Lower leg skin (tissue), 4 donors: ENCODE measurements at regions not wholly inside any gene's neighbourhood (a gene's known extent, or its start where the extent isn't known, plus 50 kb on each side); places are given as distances from the start of the nearest gene placed in this dataset.

ENCODE experiments used
- DNase-seq, 2 donors: peaks; one replicate each; pipeline ENCODE4 v3.0.0-alpha.2; 2019; ENCODE audit warnings: low spot score in 2 of 2
- H3K4me3 ChIP-seq: fragments of 200-600 bp; sonication (generic); 2 replicates; pipeline ENCODE4 v1.5.1; 2017; ENCODE audit warnings: mild to moderate bottlenecking, low read depth; ENCODE audit not compliant: poor library complexity, severe bottlenecking
- POLR2A ChIP-seq, 2 donors: fragments of 450-650 bp; IDR thresholded peaks; one replicate each; pipeline ENCODE4 v1.6.1; 2016 to 2017; ENCODE audit warnings: antibody characterized with exemption in 2 of 2, mild to moderate bottlenecking in 1 of 2, moderate library complexity in 1 of 2
- WGBS, 2 donors: methylation state at CpG; one replicate each; pipeline ENCODE4 v1.1.5; 2018; 5-methylcytosine and 5-hydroxymethylcytosine counted together
- intact Hi-C: fragments of 100-400 bp; cut with DNase I; formaldehyde crosslinking; loops from one replicate; pipeline ENCODE4 v1.15.0; 2023; ENCODE audit warnings: low total_unique reads
- TF ChIP-seq, protein P1 (sequence below), 3 donors: fragments of 450-650 bp; IDR thresholded peaks; one replicate each; pipeline ENCODE4 v1.5.1; 2016; ENCODE audit warnings: antibody characterized with exemption in 3 of 3, mild to moderate bottlenecking in 3 of 3, moderate library complexity in 2 of 3

DNA sequence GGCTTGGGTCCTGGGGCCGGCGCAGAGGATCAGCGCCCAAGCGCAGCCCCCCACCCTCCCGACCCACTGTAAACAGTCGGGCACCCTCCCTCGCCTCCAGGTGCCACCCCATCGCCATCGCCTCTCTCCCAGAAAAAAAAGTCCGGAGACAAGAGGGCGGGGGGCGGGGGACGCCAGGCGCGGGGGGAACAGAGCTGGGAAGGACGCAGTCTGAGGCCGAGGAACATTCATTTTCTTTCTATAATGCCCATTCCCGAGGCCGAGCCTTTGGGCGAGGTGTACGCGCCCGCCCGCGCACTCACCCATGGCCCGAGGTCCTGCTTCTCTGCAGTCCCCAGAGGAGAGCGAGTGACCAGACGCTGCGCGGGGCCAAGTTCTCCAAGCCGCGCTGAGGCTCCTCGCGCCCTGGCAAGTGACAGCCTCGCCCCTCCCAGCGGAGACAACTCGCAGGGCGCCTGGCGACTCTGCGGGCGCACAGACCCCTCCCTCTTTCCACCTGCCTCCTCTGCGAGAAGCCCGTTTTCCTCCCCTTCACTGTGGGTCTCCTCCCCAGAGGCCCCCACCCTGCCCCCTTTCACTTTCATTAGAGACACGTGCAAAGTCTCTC, 63.5 kb upstream of the WDR17 start:
- intact Hi-C loops = no loop called here
- TF ChIP-seq POLR2A (IDR thresholded peaks at IDR 0.05) = no peak
- TF ChIP-seq, protein P1, sequence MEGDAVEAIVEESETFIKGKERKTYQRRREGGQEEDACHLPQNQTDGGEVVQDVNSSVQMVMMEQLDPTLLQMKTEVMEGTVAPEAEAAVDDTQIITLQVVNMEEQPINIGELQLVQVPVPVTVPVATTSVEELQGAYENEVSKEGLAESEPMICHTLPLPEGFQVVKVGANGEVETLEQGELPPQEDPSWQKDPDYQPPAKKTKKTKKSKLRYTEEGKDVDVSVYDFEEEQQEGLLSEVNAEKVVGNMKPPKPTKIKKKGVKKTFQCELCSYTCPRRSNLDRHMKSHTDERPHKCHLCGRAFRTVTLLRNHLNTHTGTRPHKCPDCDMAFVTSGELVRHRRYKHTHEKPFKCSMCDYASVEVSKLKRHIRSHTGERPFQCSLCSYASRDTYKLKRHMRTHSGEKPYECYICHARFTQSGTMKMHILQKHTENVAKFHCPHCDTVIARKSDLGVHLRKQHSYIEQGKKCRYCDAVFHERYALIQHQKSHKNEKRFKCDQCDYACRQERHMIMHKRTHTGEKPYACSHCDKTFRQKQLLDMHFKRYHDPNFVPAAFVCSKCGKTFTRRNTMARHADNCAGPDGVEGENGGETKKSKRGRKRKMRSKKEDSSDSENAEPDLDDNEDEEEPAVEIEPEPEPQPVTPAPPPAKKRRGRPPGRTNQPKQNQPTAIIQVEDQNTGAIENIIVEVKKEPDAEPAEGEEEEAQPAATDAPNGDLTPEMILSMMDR (IDR thresholded peaks at IDR 0.05) = no peak
- peak overlapping the region; percentile 5 for H3K4me3 ChIP-seq
- 1% methylated on average over 32 to 44 of the region's 44 CpGs for WGBS, 2 donors
- DNase-seq = peak in 1 of 2 donors; percentile 83

DNA sequence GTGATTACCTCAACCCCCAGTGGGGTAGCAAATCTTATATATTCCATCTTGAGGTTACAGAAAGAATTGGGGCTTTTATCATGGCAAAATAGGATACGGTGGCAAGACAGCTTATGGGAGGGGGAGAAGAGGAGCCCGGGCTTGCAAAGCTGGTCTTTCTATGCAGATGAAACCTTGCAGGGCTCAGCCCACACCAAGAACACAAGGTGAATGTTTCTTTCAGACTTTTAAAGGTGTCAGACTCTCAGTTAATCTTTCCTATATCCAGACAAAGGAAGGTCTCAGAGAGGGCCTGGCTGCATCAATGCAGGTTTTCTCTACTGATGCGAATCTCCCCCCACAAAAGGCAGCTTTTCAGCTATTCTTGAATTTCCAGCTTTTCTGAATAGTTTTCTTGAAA, 59.9 kb upstream of the WDR17 start:
- no peak for TF ChIP-seq POLR2A (IDR thresholded peaks at IDR 0.05)
- TF ChIP-seq, protein P1 (IDR thresholded peaks at IDR 0.05) = no peak
- 66% methylated on average over 3 of the region's 3 CpGs for WGBS, 2 donors
- DNase-seq = no peak
- H3K4me3 ChIP-seq = no peak overlapping the region
- intact Hi-C loops = no loop called here

DNA sequence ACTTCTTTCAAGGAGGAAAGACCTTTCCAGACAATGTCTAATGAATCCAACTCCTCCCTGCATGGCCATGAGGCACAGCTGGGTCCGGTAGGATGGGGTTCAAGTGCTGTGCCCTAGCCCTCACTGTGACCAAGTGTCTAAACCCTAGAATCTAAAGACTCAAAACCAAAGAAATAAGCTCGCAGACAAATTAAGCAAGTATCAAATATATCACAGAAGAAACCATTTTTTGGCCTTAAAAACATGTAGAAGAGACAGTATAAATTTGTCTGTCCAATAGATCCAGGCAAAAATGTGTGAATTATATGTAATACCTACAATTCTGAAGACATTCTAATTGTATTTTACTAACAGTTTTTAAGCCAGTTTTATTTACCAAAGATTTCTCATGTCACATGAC, 56.4 kb upstream of the WDR17 start:
- WGBS, 2 donors = 82% methylated on average over 2 of the region's 2 CpGs

DNA sequence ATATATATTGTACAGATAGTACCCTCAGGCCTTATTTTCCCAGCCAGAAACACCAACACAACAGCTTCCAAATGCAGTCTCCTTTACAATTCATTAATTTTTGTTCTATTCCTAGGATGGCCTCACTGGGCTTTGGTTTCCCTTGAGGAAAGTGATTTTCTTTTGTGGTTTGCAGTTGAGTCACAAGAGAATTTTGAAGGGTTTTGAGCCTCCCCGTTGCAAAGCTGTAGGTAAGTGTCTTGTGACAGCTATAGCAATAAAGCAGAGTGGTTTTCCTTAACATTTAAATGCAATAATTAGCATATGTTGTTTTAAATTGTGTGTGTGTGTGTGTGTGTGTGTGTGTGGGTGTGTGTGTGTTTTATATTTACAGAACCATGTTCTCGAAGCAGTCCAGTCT, 54.1 kb upstream of the WDR17 start:
- intact Hi-C loops = no loop called here
- DNase-seq = no peak

More for the DNA sequence above, 56.4 kb upstream of the WDR17 start:
- intact Hi-C loops = no loop called here
- no peak overlapping the region for H3K4me3 ChIP-seq
- DNase-seq = no peak
- TF ChIP-seq, protein P1 (IDR thresholded peaks at IDR 0.05) = no peak
- no peak for TF ChIP-seq POLR2A (IDR thresholded peaks at IDR 0.05)

DNA sequence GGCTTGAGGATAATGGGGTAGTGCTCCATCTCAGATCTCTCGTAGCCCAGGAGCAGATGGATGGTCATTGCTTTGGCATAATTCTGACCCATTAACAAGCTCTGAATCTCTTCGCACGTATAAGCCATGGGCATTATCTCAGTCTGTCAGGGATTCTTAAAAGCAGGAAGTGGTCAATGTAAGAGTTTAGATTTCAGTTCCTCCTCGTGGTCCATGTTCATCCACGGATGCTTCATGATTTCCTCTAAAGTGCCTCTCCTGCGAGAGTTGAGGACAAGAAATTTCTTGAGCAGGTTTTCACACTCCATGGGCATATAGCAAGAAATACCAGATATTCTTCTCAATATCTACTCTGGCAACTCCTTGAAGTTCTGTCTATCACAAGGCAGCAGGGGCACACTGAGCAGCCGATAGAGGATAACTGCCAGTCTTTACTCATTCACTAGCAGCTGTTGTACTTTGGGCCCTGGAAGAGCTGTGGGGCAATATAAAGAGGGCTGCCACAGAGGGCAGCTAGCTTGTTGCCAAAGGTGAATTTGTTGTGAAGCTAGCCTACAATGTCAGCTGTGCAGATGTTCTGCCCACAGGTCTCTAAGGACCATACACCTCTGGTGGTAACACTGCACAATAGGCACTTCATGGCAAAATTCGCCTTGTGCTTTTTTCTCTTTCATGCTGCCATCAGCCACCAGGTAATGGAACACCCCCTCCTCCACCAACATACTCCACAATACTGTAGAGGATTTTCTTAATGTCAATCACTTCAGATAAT, 52.0 kb upstream of the WDR17 start:
- TF ChIP-seq POLR2A (IDR thresholded peaks at IDR 0.05) = no peak
- TF ChIP-seq, protein P1 (IDR thresholded peaks at IDR 0.05) = no peak
- H3K4me3 ChIP-seq = no peak overlapping the region
- intact Hi-C loops = no loop called here
- no peak for DNase-seq
- 76 to 81% methylated on average over 8 of the region's 8 CpGs for WGBS, 2 donors

More for the DNA sequence above, 54.1 kb upstream of the WDR17 start:
- 47 to 61% methylated on average over 2 of the region's 2 CpGs for WGBS, 2 donors
- TF ChIP-seq POLR2A (IDR thresholded peaks at IDR 0.05) = no peak
- TF ChIP-seq, protein P1 (IDR thresholded peaks at IDR 0.05) = no peak
- no peak overlapping the region for H3K4me3 ChIP-seq
